GM18505 (cell line): ENCODE measurements at regions not wholly inside any gene's neighbourhood (a gene's known extent, or its start where the extent isn't known, plus 50 kb on each side); places are given as distances from the start of the nearest gene placed in this dataset.
"Not testable (repeated sequence)": the region's sequence is repeated elsewhere in the genome, so short reads cannot be mapped to it uniquely, and the experiment has no call there.

Experiments
- ATAC-seq: cut with Tn5 transposase; IDR thresholded peaks from one replicate; pipeline ENCODE4 v1.9.1; 2021; ENCODE audit not compliant: unreplicated experiment
- POLR2A ChIP-seq: IDR thresholded peaks from 4 replicates; pipeline ENCODE4 v1.6.1; 2011; ENCODE audit warnings: borderline replicate concordance; ENCODE audit not compliant: insufficient read depth, insufficient read length; ENCODE audit errors: extremely low read depth

GRCh38 chr5:126143622-126144021, 279.6 kb upstream of the GRAMD2B start:
- no peak for ATAC-seq

GRCh38 chr5:126150319-126150718, 272.9 kb upstream of the GRAMD2B start:
- ATAC-seq, result not testable (repeated sequence)

More at GRCh38 chr5:126143622-126144021, 279.6 kb upstream of the GRAMD2B start:
- TF ChIP-seq POLR2A, result no peak

DNA sequence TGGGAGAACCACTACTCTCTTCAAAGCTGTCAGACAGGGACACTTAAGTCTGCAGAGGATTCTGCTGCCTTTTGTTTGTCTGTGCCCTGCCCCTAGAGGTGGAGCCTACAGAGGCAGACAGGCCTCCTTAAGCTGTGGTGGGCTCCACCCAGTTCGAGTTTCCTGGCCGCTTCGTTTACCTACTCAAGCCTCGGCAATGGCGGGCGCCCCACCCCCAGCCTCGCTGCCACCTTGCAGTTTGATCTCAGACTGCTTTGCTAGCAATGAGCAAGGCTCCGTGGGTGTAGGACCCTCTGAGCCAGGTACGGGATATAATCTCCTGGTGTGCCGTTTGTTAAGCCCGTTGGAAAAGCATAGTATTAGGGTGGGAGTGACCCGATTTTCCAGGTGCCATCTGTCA, 267.9 kb upstream of the GRAMD2B start:
- not testable (repeated sequence) for ATAC-seq

GRCh38 chr5:126166368-126166767, 256.8 kb upstream of the GRAMD2B start:
- ATAC-seq, result no peak
- no peak for TF ChIP-seq POLR2A

- no peak for TF ChIP-seq POLR2A
- no peak for ATAC-seq
These were observed 254.4 kb upstream of the GRAMD2B start for GRCh38 chr5:126168785-126169184.

- ATAC-seq, result no peak
- TF ChIP-seq POLR2A, result no peak
These were observed 251.3 kb upstream of the GRAMD2B start for GRCh38 chr5:126171916-126172315.

DNA sequence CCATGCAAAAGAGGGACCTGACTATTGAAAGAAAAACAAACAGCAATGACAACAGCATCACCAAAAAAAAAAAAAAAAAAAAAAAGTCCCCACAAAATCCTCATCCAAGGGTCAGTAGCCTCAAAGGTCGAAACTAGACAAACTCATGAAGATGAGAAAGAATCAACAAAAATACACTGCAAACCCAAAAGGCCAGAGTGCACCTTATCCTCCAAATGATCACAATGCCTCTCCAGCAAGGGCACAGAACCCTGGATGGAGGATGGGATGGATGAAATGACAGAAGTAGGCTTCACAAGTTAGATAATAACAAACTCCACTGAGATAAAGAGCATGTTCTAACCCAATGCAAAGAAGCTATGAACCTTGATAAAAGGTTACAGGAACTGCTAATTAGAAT, 250.4 kb upstream of the GRAMD2B start:
- no peak for ATAC-seq
- no peak for TF ChIP-seq POLR2A

DNA sequence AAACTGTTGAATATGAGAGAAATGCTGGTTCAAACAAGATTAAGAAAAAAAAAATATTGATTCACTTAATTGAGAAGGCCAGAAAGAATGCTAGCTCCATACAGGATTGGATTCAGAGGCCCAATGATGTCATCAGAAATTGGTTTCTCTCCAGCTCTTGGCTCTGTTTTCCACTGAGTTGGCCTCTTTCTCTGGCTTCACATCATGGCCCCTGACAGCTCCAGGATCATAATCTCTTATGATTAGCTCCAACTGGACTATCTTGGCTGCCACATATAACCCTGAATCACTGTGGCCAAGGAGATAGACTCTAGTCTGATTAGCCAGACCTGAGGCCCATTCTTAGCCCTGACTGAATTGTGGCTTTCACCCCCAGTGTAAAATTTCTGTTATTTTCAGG, 244.7 kb upstream of the GRAMD2B start:
- ATAC-seq, result no peak
- TF ChIP-seq POLR2A, result no peak

DNA sequence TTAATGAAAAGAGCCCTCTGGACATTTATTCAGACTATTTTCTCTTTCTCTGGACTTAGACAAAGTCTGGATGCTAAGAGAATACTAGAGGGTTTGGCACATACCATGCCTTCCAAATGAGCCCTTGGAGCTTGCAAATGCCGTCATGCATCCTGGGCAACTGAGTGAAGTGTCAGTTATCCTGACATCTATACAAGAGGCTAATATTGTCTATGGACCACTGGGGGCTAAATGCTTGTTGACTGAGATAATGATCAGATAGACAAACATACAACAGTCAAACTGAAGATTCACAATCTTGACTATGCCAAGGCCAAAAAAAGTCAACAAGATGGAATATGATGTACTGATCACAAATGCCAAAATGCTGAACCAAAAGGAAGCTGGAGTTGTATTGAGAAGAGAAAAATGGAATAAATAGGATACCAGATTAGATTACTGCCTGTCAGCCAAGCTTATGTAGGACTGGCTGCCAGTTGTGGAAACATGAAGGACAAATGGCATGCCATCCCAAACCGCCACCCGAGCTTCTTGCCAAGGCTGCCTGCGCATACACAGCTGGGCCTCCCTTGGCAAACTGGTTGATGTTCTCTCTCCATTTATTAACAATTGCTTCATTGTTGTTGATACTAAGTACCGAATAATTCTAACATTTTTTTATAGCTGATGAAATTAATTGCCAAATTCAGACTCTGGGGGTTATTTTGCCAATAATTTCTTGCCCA, 240.1 kb upstream of the GRAMD2B start:
- ATAC-seq, result no peak
- TF ChIP-seq POLR2A, result no peak

DNA sequence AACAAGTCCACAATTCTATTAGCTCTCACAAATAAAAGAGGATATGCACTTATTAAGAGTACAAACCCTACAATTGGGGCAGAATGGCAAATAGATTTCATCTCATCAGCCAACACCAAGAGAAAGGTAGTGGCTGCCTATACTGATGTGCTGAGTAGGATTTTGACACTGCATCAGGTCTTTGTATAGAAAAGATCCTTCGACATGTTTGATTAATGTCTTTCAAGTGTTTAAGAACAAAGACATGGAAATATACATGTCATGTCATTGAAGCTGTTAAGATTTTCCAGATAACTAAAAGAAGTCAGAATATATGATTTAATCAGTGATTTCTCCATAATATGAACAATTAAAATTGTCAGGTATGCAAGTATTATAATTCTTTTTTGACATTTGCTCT, 238.7 kb upstream of the GRAMD2B start:
- no peak for TF ChIP-seq POLR2A
- ATAC-seq, result no peak

DNA sequence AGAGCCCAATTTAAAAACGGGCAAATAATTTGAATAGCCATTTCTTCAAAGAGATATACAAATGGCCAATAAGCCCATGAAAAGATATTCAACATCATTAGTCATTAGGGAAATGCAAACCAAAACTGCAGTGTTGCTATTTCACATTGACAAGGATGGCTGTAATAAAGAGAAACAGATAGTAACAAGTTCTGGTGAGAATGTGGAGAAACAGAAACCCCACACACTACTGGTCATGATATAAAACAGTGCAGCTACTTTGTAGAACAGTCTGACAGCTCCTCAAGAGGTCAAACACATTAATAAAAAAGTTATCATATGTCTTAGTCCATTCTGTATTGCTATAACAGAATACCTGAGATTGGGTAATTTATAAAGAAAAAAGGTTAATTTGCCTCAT, 237.0 kb upstream of the GRAMD2B start:
- TF ChIP-seq POLR2A, result no peak
- no peak for ATAC-seq

- no peak for TF ChIP-seq POLR2A
- no peak for ATAC-seq
These were observed 234.4 kb upstream of the GRAMD2B start for GRCh38 chr5:126188804-126189203.

GRCh38 chr5:126189231-126189630, 234.0 kb upstream of the GRAMD2B start:
- ATAC-seq, result no peak

GRCh38 chr5:126189862-126190261, 233.3 kb upstream of the GRAMD2B start:
- no peak for TF ChIP-seq POLR2A
- no peak for ATAC-seq

More at GRCh38 chr5:126189231-126189630, 234.0 kb upstream of the GRAMD2B start:
- TF ChIP-seq POLR2A, result no peak

GRCh38 chr5:126192226-126192625, 231.0 kb upstream of the GRAMD2B start:
- no peak for ATAC-seq
- TF ChIP-seq POLR2A, result no peak
